ENCODE measurements at regions not wholly inside any gene's neighbourhood (a gene's known extent, or its start where the extent isn't known, plus 50 kb on each side); places are given as distances from the start of the nearest gene placed in this dataset.

GRCh38 chr15:69730281-69731080, 277.9 kb downstream of the RPLP1 start:
- H3K27ac ChIP-seq = no peak overlapping the region
- no peak for TF ChIP-seq CTCF (IDR thresholded peaks at IDR 0.05)
- TF ChIP-seq ZFX (IDR thresholded peaks at IDR 0.05; ENCODE audit: borderline replicate concordance) = no peak

GRCh38 chr15:69731081-69731330, 278.4 kb downstream of the RPLP1 start:
- TF ChIP-seq CTCF (IDR thresholded peaks at IDR 0.05) = no peak
- no peak for TF ChIP-seq ZFX (IDR thresholded peaks at IDR 0.05; ENCODE audit: borderline replicate concordance)
- H3K27ac ChIP-seq = no peak overlapping the region

GRCh38 chr15:69731581-69731980, 279.0 kb downstream of the RPLP1 start:
- H3K27ac ChIP-seq = no peak overlapping the region
- TF ChIP-seq ZFX (IDR thresholded peaks at IDR 0.05; ENCODE audit: borderline replicate concordance) = no peak
- TF ChIP-seq CTCF (IDR thresholded peaks at IDR 0.05) = no peak

- H3K27ac ChIP-seq = no peak overlapping the region
- no peak for TF ChIP-seq CTCF (IDR thresholded peaks at IDR 0.05)
- no peak for TF ChIP-seq ZFX (IDR thresholded peaks at IDR 0.05; ENCODE audit: borderline replicate concordance)
Measured at GRCh38 chr15:69732133-69732532, 279.5 kb downstream of the RPLP1 start.

- no peak for TF ChIP-seq ZFX (IDR thresholded peaks at IDR 0.05; ENCODE audit: borderline replicate concordance)
- TF ChIP-seq CTCF (IDR thresholded peaks at IDR 0.05) = no peak
Measured at GRCh38 chr15:69734699-69735098, 282.1 kb downstream of the RPLP1 start.

GRCh38 chr15:69735121-69735520, 282.5 kb downstream of the RPLP1 start:
- TF ChIP-seq CTCF (IDR thresholded peaks at IDR 0.05) (no peak), ZFX (IDR thresholded peaks at IDR 0.05; ENCODE audit: borderline replicate concordance) (no peak)
- no peak overlapping the region for H3K27ac ChIP-seq

More at GRCh38 chr15:69734699-69735098, 282.1 kb downstream of the RPLP1 start:
- H3K27ac ChIP-seq = no peak overlapping the region

- H3K27ac ChIP-seq = no peak overlapping the region
- TF ChIP-seq CTCF (IDR thresholded peaks at IDR 0.05) = no peak
Measured at GRCh38 chr15:69736161-69736560, 283.5 kb downstream of the RPLP1 start.

Measured in 22Rv1 (cell line).